PC-3 (cell line): ENCODE measurements at regions not wholly inside any gene's neighbourhood (a gene's known extent, or its start where the extent isn't known, plus 50 kb on each side); places are given as distances from the start of the nearest gene placed in this dataset.

ENCODE experiments used
- ATAC-seq: fragments of 200-7000 bp; cut with Tn5 transposase; 2 replicates; pipeline ENCODE4 v1.9.1; 2020; ENCODE audit warnings: mild to moderate bottlenecking, moderate library complexity
- BruUV-seq: library from RNA; stranded (reverse); fragments of 400-500 nt; replicated peaks from 2 replicates; lab custom pipeline; 2021; lab: Mats Ljungman, UMichigan
- CTCF ChIA-PET: fragments of 300-600 bp; sonication (Branson Sonifier 250); formaldehyde crosslinking; loops from one replicate; lab custom pipeline; 2022; ENCODE audit warnings: antibody characterized with exemption; lab: Charles Lee
- POLR2A ChIA-PET: fragments of 300-600 bp; sonication (Branson Sonifier 250); formaldehyde crosslinking; loops from one replicate; lab custom pipeline; 2022; ENCODE audit warnings: antibody characterized with exemption; ENCODE audit not compliant: unreplicated experiment; lab: Charles Lee
- DNase-seq: peaks from one replicate; pipeline ENCODE4 v3.0.0-alpha.2; 2015
- H2AFZ ChIP-seq: fragments of 300-600 bp; sonication (generic); 2 replicates; pipeline ENCODE4 v1.6.0; 2016; ENCODE audit warnings: antibody characterized with exemption, low read length
- H3F3A ChIP-seq: fragments of 300-600 bp; sonication (generic); one replicate; pipeline ENCODE4 v1.6.0; 2017; ENCODE audit warnings: antibody characterized with exemption, low read length, control low read depth, mild to moderate bottlenecking; ENCODE audit not compliant: unreplicated experiment
- H3K27ac ChIP-seq: fragments of 300-600 bp; sonication (generic); 2 replicates; pipeline ENCODE4 v1.5.1; 2016; ENCODE audit warnings: mild to moderate bottlenecking, low read length
- H3K27me3 ChIP-seq: fragments of 300-600 bp; sonication (generic); 2 replicates; pipeline ENCODE4 v1.6.1; 2016; ENCODE audit warnings: low read length, mixed read lengths
- H3K36me3 ChIP-seq: fragments of 300-600 bp; sonication (generic); 2 replicates; pipeline ENCODE4 v1.6.1; 2016; ENCODE audit warnings: low read depth, mixed run types, low read length, mixed read lengths
- H3K4me1 ChIP-seq: fragments of 300-600 bp; sonication (generic); 2 replicates; pipeline ENCODE4 v1.5.1; 2016; ENCODE audit warnings: low read length; ENCODE audit not compliant: insufficient read depth
- H3K4me2 ChIP-seq: fragments of 300-600 bp; sonication (generic); 2 replicates; pipeline ENCODE4 v1.6.0; 2016; ENCODE audit warnings: low read length
- H3K4me3 ChIP-seq: fragments of 300-600 bp; sonication (generic); 2 replicates; pipeline ENCODE4 v1.5.1; 2016; ENCODE audit warnings: mild to moderate bottlenecking, low read length, mixed read lengths
- H3K79me2 ChIP-seq: fragments of 300-600 bp; sonication (generic); 2 replicates; pipeline ENCODE4 v1.6.1; 2017; ENCODE audit warnings: low read length, mixed read lengths
- H3K9ac ChIP-seq: fragments of 300-600 bp; sonication (generic); 2 replicates; pipeline ENCODE4 v1.6.0; 2016; ENCODE audit warnings: mild to moderate bottlenecking, low read length
- H3K9me2 ChIP-seq: fragments of 300-600 bp; sonication (generic); replicated peaks from 2 replicates; pipeline ENCODE4 v1.6.1; 2016; ENCODE audit warnings: mixed run types, low read length, mixed read lengths
- H3K9me3 ChIP-seq: fragments of 300-600 bp; sonication (generic); 2 replicates; pipeline ENCODE4 v1.6.1; 2016; ENCODE audit warnings: low read length, mixed read lengths
- H4K20me1 ChIP-seq: fragments of 300-600 bp; sonication (generic); 2 replicates; pipeline ENCODE4 v1.6.1; 2016; ENCODE audit warnings: low read length, mixed read lengths
- CTCF ChIP-seq: fragments of 300-600 bp; sonication (generic); conservative IDR thresholded peaks from 2 replicates; pipeline ENCODE4 v1.5.1; 2017; ENCODE audit warnings: antibody characterized with exemption, low read depth, mild to moderate bottlenecking, low read length
- EZH2 ChIP-seq: fragments of 300-600 bp; sonication (generic); IDR thresholded peaks from one replicate; pipeline ENCODE4 v1.6.1; 2017; ENCODE audit warnings: antibody characterized with exemption, mild to moderate bottlenecking, low read length; ENCODE audit not compliant: unreplicated experiment
- EZH2phosphoT487 ChIP-seq: fragments of 300-600 bp; sonication (generic); IDR thresholded peaks from 2 replicates; pipeline ENCODE4 v1.6.1; 2018; ENCODE audit warnings: mild to moderate bottlenecking, antibody characterized with exemption, low read length, borderline replicate concordance
- intact Hi-C: fragments of 100-400 bp; cut with micrococcal nuclease; formaldehyde crosslinking; loops from 2 replicates; pipeline ENCODE4 v1.9.0; 2023

GRCh38 chr4:38591617-38592337 is 72.2 kb upstream of the KLF3 start:
- ChIA-PET POLR2A (no interaction called here), CTCF (interaction anchor here (0.6 kb wide), 1 partner anchor 28 kb away, joined by 3 read pairs; no protein-coding TSS in a partner anchor)
- intact Hi-C loops = no loop called here
- BruUV-seq = no TSS peak
- Histone ChIP-seq H3K4me3 (no peak overlapping the region), H3F3A (no peaks in the 10 kb centered on the region), H3K4me1 (no peaks in the 10 kb centered on the region), H2AFZ (no peak overlapping the region), H3K36me3 (no peaks in the 10 kb centered on the region), H4K20me1 (no peaks in the 10 kb centered on the region), H3K9me2 (no peaks in the 10 kb centered on the region), H3K4me2 (no peak overlapping the region), H3K79me2 (no peaks in the 10 kb centered on the region), H3K9ac (no peak overlapping the region), H3K9me3 (no peaks in the 10 kb centered on the region), H3K27ac (no peak overlapping the region), H3K27me3 (no peaks in the 10 kb centered on the region)
- ATAC-seq (no peak), DNase-seq (no peak)
- no peak for TF ChIP-seq EZH2
- TF ChIP-seq EZH2phosphoT487 = no peak
- TF ChIP-seq CTCF = no peak

GRCh38 chr4:38598489-38598888 is 65.5 kb upstream of the KLF3 start:
- peaks cover 18% of the 10 kb centered on the region for H3K4me1 ChIP-seq
- ATAC-seq (no peak), DNase-seq (no peak)
- H3K27me3 ChIP-seq = no peaks in the 10 kb centered on the region
- H4K20me1 ChIP-seq = no peaks in the 10 kb centered on the region
- BruUV-seq = no TSS peak
- intact Hi-C loops = no loop called here
- no peaks in the 10 kb centered on the region for H3K9me3 ChIP-seq
- no peak overlapping the region for H3K4me2 ChIP-seq
- POLR2A ChIA-PET = no interaction called here
- H3K79me2 ChIP-seq = no peaks in the 10 kb centered on the region
- H3K27ac ChIP-seq = no peak overlapping the region
- no peaks in the 10 kb centered on the region for H3K9me2 ChIP-seq
- H3F3A ChIP-seq = no peaks in the 10 kb centered on the region
- CTCF ChIA-PET = no interaction called here
- TF ChIP-seq EZH2 (no peak), EZH2phosphoT487 (no peak), CTCF (no peak)
- H3K36me3 ChIP-seq = no peaks in the 10 kb centered on the region
- H3K9ac ChIP-seq = no peak overlapping the region
- no peak overlapping the region for H3K4me3 ChIP-seq
- H2AFZ ChIP-seq = no peak overlapping the region

DNA sequence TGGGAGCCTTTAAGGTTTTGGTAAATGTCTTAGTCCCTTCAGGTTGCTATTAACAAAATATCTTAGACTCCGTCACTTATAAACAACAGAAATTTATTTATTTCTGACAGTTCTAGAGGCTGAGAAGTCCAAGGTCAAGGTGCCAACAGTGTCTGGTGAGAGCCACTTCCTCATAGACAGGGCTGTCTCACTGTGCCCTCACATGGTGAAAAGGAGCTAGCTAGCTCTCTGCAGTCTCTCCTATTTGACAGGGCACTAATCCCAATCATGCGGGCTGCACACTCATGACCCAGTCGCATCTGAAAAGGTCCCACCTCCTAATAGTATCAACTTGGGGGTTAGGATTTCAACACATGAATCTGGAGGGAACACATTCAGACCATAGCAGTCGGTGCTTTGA is 63.4 kb upstream of the KLF3 start:
- no peaks in the 10 kb centered on the region for H3K9me2 ChIP-seq
- H3F3A ChIP-seq = no peaks in the 10 kb centered on the region
- H3K4me1 ChIP-seq = peaks cover 18% of the 10 kb centered on the region
- no peaks in the 10 kb centered on the region for H3K27me3 ChIP-seq
- H4K20me1 ChIP-seq = no peaks in the 10 kb centered on the region
- no peaks in the 10 kb centered on the region for H3K79me2 ChIP-seq
- intact Hi-C loops = no loop called here
- H3K4me3 ChIP-seq = peak overlapping the region; percentile 18; the same call in 1 of the 2 replicates
- H3K4me2 ChIP-seq = peak overlapping the region; percentile 50
- DNase-seq = no peak
- H2AFZ ChIP-seq = no peak overlapping the region
- no peak for TF ChIP-seq EZH2
- TF ChIP-seq EZH2phosphoT487 = no peak
- TF ChIP-seq CTCF = no peak
- H3K9ac ChIP-seq = no peak overlapping the region
- CTCF ChIA-PET = no interaction called here
- ATAC-seq = 0 out of 2 replicates have a peak, but pooled peaks have one; percentile 31
- BruUV-seq = no TSS peak
- POLR2A ChIA-PET = no interaction called here
- H3K9me3 ChIP-seq = no peaks in the 10 kb centered on the region
- peak overlapping the region; percentile 53 for H3K27ac ChIP-seq
- no peaks in the 10 kb centered on the region for H3K36me3 ChIP-seq
